Eye (tissue), 1 donor: ENCODE measurements at regions not wholly inside any gene's neighbourhood (a gene's known extent, or its start where the extent isn't known, plus 50 kb on each side); places are given as distances from the start of the nearest gene placed in this dataset.
A peak's percentile ranks its signal among the peaks of the same experiment; 100 is the strongest.

Experiments
- DNase-seq: peaks from one replicate; pipeline ENCODE4 v3.0.0-alpha.2; 2015

- no peak for DNase-seq
Measured at GRCh38 chr1:244196571-244197285, 145.6 kb downstream of the ZBTB18 start.

- no peak for DNase-seq
Measured at GRCh38 chr1:244197851-244198375, 146.8 kb downstream of the ZBTB18 start.

GRCh38 chr1:244199902-244200301 is 148.8 kb downstream of the ZBTB18 start:
- no peak for DNase-seq

GRCh38 chr1:244200596-244200995 is 149.5 kb downstream of the ZBTB18 start:
- no peak for DNase-seq

- no peak for DNase-seq
Measured at GRCh38 chr1:244201750-244202149, 150.7 kb downstream of the ZBTB18 start.

- no peak for DNase-seq
Measured at GRCh38 chr1:244204004-244204403, 152.9 kb downstream of the ZBTB18 start.

GRCh38 chr1:244205171-244205570 is 154.1 kb downstream of the ZBTB18 start:
- DNase-seq = no peak

- DNase-seq = no peak
Measured at GRCh38 chr1:244205906-244206305, 154.8 kb downstream of the ZBTB18 start.

GRCh38 chr1:244207042-244207934 is 156.2 kb downstream of the ZBTB18 start:
- DNase-seq = peak; percentile 15

- DNase-seq = no peak
Measured at GRCh38 chr1:244207935-244208244, 156.8 kb downstream of the ZBTB18 start.

- DNase-seq = no peak
Measured at GRCh38 chr1:244209955-244210354, 158.9 kb downstream of the ZBTB18 start.

- DNase-seq = no peak
Measured at GRCh38 chr1:244210884-244211558, 159.9 kb downstream of the ZBTB18 start.

GRCh38 chr1:244211559-244211944 is 160.5 kb downstream of the ZBTB18 start:
- no peak for DNase-seq

GRCh38 chr1:244212219-244212618 is 161.1 kb downstream of the ZBTB18 start:
- no peak for DNase-seq

GRCh38 chr1:244212797-244213475 is 161.9 kb downstream of the ZBTB18 start:
- no peak for DNase-seq

GRCh38 chr1:244214009-244214967 is 163.2 kb downstream of the ZBTB18 start:
- peak; percentile 75 for DNase-seq

GRCh38 chr1:244216836-244217235 is 165.8 kb downstream of the ZBTB18 start:
- DNase-seq = no peak

- DNase-seq = no peak
Measured at GRCh38 chr1:244217711-244218110, 166.6 kb downstream of the ZBTB18 start.

- DNase-seq = no peak
Measured at GRCh38 chr1:244218220-244218619, 167.1 kb downstream of the ZBTB18 start.

GRCh38 chr1:244219149-244219548 is 168.1 kb downstream of the ZBTB18 start:
- no peak for DNase-seq

- DNase-seq = no peak
Measured at GRCh38 chr1:244219802-244220201, 168.7 kb downstream of the ZBTB18 start.

- DNase-seq = no peak
Measured at GRCh38 chr1:244220410-244220809, 169.3 kb downstream of the ZBTB18 start.
